ENCODE measurements at regions not wholly inside any gene's neighbourhood (a gene's known extent, or its start where the extent isn't known, plus 50 kb on each side); places are given as distances from the start of the nearest gene placed in this dataset.

DNA sequence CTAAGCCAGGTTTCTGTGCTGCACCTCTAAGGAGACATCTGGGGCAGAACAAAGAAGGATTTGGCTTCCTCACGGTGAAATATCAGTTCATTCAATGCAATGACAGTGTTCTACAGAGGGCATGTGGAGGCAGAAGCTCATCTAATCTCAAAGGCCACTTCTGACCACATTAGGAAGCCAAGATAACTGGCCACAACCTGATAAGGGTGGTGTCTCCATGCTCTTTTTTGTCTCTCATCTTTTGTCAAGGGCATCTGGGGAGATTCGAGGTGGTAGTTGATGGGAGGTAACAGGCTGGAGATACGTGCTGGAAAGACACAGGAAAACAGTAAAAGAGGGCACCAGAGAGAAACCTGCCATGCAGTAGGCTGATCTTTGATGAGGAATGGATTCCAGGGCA lies 303.9 kb downstream of the LRATD1 start:
- H3K36me3 ChIP-seq (ENCODE audit: control insufficient read depth in 4 of 4, insufficient read depth in 3 of 4, low read depth in 1 of 4, low read length in 3 of 4): no peaks in the 10 kb centered on the region
- peaks cover 0 to 7% (median 5%) of the 10 kb centered on the region in 4 donors for H3K9me3 ChIP-seq (ENCODE audit: control insufficient read depth in 4 of 4, low read length in 3 of 4)
- no peak overlapping the region for H3K27ac ChIP-seq (ENCODE audit: low read depth in 1 of 2, low read length in 2 of 2)
- no peaks in the 10 kb centered on the region for H3K4me1 ChIP-seq (ENCODE audit: control insufficient read depth in 4 of 4, insufficient read depth in 4 of 4, low read length in 3 of 4)
- no peak for TF ChIP-seq FOXA1 (IDR thresholded peaks at IDR 0.05)
- DNase-seq (ENCODE audit: low spot score): no peak
- WGBS: 34% methylated on average over 3 of the region's 3 CpGs
- no peak overlapping the region for H3K4me3 ChIP-seq (ENCODE audit: low read depth in 1 of 3, low read length in 3 of 3)
- peaks cover 0 to 3% (median 0%) of the 10 kb centered on the region in 4 donors for H3K27me3 ChIP-seq (ENCODE audit: control insufficient read depth in 4 of 4, insufficient read depth in 4 of 4, low read length in 3 of 4)
- no peak overlapping the region for H3K9ac ChIP-seq (ENCODE audit: low read depth in 1 of 2, low read length in 2 of 2)

DNA sequence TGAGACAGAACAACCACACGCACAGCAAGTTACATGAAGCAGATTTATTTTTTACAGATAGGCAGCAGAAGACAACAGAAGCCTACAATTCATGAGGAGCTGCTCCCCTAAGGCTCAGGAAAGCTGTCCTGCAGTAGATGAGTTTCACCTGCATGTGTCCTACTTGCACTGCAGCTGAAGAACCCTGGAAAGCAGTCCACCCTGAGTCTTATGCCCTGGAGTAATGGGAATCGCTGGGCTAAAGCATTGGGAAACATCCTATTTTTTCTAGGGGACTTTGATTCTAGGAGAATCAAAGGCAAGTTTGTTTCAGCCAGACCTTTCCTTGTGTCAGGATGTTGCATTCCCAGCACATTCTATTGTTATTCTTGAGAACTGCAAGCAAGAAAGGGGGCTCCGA lies 304.8 kb downstream of the LRATD1 start:
- H3K9me3 ChIP-seq (ENCODE audit: control insufficient read depth in 4 of 4, low read length in 3 of 4): peaks cover 0 to 7% (median 5%) of the 10 kb centered on the region in 4 donors
- H3K4me1 ChIP-seq (ENCODE audit: control insufficient read depth in 4 of 4, insufficient read depth in 4 of 4, low read length in 3 of 4): no peaks in the 10 kb centered on the region
- no peak overlapping the region for H3K4me3 ChIP-seq (ENCODE audit: low read depth in 1 of 3, low read length in 3 of 3)
- peaks cover 0 to 3% (median 0%) of the 10 kb centered on the region in 4 donors for H3K27me3 ChIP-seq (ENCODE audit: control insufficient read depth in 4 of 4, insufficient read depth in 4 of 4, low read length in 3 of 4)
- no peaks in the 10 kb centered on the region for H3K36me3 ChIP-seq (ENCODE audit: control insufficient read depth in 4 of 4, insufficient read depth in 3 of 4, low read depth in 1 of 4, low read length in 3 of 4)
- TF ChIP-seq HNF4G (IDR thresholded peaks at IDR 0.05): no peak
- no peak for TF ChIP-seq YY1 (IDR thresholded peaks at IDR 0.05)
- TF ChIP-seq RXRA (IDR thresholded peaks at IDR 0.05): no peak
- TF ChIP-seq, protein P1, sequence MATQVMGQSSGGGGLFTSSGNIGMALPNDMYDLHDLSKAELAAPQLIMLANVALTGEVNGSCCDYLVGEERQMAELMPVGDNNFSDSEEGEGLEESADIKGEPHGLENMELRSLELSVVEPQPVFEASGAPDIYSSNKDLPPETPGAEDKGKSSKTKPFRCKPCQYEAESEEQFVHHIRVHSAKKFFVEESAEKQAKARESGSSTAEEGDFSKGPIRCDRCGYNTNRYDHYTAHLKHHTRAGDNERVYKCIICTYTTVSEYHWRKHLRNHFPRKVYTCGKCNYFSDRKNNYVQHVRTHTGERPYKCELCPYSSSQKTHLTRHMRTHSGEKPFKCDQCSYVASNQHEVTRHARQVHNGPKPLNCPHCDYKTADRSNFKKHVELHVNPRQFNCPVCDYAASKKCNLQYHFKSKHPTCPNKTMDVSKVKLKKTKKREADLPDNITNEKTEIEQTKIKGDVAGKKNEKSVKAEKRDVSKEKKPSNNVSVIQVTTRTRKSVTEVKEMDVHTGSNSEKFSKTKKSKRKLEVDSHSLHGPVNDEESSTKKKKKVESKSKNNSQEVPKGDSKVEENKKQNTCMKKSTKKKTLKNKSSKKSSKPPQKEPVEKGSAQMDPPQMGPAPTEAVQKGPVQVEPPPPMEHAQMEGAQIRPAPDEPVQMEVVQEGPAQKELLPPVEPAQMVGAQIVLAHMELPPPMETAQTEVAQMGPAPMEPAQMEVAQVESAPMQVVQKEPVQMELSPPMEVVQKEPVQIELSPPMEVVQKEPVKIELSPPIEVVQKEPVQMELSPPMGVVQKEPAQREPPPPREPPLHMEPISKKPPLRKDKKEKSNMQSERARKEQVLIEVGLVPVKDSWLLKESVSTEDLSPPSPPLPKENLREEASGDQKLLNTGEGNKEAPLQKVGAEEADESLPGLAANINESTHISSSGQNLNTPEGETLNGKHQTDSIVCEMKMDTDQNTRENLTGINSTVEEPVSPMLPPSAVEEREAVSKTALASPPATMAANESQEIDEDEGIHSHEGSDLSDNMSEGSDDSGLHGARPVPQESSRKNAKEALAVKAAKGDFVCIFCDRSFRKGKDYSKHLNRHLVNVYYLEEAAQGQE (IDR thresholded peaks at IDR 0.05): no peak
- no peak for TF ChIP-seq TAF1 (conservative IDR thresholded peaks at IDR 0.05)
- no peak for TF ChIP-seq SP1 (IDR thresholded peaks at IDR 0.05)
- no peak for TF ChIP-seq FOXA1 (IDR thresholded peaks at IDR 0.05)
- TF ChIP-seq, protein P2, sequence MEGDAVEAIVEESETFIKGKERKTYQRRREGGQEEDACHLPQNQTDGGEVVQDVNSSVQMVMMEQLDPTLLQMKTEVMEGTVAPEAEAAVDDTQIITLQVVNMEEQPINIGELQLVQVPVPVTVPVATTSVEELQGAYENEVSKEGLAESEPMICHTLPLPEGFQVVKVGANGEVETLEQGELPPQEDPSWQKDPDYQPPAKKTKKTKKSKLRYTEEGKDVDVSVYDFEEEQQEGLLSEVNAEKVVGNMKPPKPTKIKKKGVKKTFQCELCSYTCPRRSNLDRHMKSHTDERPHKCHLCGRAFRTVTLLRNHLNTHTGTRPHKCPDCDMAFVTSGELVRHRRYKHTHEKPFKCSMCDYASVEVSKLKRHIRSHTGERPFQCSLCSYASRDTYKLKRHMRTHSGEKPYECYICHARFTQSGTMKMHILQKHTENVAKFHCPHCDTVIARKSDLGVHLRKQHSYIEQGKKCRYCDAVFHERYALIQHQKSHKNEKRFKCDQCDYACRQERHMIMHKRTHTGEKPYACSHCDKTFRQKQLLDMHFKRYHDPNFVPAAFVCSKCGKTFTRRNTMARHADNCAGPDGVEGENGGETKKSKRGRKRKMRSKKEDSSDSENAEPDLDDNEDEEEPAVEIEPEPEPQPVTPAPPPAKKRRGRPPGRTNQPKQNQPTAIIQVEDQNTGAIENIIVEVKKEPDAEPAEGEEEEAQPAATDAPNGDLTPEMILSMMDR (IDR thresholded peaks at IDR 0.05; ENCODE audit: low read depth, low read length, missing input control): no peak
- TF ChIP-seq FOXA2 (IDR thresholded peaks at IDR 0.05): no peak
- no peak for TF ChIP-seq EGR1 (IDR thresholded peaks at IDR 0.05; ENCODE audit: low read depth in 2 of 2)
- TF ChIP-seq JUND (IDR thresholded peaks at IDR 0.05): no peak
- TF ChIP-seq HNF4A (conservative IDR thresholded peaks at IDR 0.05): no peak
- TF ChIP-seq, protein P3, sequence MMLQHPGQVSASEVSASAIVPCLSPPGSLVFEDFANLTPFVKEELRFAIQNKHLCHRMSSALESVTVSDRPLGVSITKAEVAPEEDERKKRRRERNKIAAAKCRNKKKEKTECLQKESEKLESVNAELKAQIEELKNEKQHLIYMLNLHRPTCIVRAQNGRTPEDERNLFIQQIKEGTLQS (IDR thresholded peaks at IDR 0.05): no peak
- TF ChIP-seq GABPA (IDR thresholded peaks at IDR 0.05 in 1 of 2, conservative IDR thresholded peaks at IDR 0.05 in 1 of 2): no peak
- whole genome bisulfite sequencing: 78% methylated on average over 3 of the region's 3 CpGs
- DNase-seq (ENCODE audit: low spot score): no peak
- H3K27ac ChIP-seq (ENCODE audit: low read depth in 1 of 2, low read length in 2 of 2): no peak overlapping the region
- no peak overlapping the region for H3K9ac ChIP-seq (ENCODE audit: low read depth in 1 of 2, low read length in 2 of 2)

Measured in liver (tissue), 8 donors.